ENCODE measurements at regions not wholly inside any gene's neighbourhood (a gene's known extent, or its start where the extent isn't known, plus 50 kb on each side); places are given as distances from the start of the nearest gene placed in this dataset.

DNA sequence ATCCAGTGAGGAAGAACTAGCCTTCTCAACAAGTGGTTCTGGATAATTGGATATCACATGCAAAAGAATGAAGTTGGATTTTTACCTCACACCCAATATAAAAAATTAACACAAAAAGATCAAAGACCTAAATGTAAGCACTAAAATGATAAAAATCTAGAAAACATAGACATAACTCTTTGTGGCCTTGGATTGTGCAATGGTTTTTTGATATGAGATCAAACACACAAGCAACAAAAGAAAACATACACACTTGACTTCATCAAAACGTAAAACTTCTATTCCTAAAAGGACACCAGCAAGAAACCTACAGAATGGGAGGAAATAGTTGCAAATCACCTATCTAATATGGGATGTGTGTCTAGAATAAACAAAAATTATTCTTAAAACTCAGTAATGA lies 54.1 kb upstream of the NFE2L2 start (continued):
- TF ChIP-seq, protein P1, sequence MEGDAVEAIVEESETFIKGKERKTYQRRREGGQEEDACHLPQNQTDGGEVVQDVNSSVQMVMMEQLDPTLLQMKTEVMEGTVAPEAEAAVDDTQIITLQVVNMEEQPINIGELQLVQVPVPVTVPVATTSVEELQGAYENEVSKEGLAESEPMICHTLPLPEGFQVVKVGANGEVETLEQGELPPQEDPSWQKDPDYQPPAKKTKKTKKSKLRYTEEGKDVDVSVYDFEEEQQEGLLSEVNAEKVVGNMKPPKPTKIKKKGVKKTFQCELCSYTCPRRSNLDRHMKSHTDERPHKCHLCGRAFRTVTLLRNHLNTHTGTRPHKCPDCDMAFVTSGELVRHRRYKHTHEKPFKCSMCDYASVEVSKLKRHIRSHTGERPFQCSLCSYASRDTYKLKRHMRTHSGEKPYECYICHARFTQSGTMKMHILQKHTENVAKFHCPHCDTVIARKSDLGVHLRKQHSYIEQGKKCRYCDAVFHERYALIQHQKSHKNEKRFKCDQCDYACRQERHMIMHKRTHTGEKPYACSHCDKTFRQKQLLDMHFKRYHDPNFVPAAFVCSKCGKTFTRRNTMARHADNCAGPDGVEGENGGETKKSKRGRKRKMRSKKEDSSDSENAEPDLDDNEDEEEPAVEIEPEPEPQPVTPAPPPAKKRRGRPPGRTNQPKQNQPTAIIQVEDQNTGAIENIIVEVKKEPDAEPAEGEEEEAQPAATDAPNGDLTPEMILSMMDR (IDR thresholded peaks at IDR 0.05 in 2 of 3, conservative IDR thresholded peaks at IDR 0.05 in 1 of 3; ENCODE audit: borderline replicate concordance in 1 of 3, insufficient read depth in 1 of 3, low read depth in 2 of 3, low read length in 2 of 3), result no peak
- TF ChIP-seq, protein P2, sequence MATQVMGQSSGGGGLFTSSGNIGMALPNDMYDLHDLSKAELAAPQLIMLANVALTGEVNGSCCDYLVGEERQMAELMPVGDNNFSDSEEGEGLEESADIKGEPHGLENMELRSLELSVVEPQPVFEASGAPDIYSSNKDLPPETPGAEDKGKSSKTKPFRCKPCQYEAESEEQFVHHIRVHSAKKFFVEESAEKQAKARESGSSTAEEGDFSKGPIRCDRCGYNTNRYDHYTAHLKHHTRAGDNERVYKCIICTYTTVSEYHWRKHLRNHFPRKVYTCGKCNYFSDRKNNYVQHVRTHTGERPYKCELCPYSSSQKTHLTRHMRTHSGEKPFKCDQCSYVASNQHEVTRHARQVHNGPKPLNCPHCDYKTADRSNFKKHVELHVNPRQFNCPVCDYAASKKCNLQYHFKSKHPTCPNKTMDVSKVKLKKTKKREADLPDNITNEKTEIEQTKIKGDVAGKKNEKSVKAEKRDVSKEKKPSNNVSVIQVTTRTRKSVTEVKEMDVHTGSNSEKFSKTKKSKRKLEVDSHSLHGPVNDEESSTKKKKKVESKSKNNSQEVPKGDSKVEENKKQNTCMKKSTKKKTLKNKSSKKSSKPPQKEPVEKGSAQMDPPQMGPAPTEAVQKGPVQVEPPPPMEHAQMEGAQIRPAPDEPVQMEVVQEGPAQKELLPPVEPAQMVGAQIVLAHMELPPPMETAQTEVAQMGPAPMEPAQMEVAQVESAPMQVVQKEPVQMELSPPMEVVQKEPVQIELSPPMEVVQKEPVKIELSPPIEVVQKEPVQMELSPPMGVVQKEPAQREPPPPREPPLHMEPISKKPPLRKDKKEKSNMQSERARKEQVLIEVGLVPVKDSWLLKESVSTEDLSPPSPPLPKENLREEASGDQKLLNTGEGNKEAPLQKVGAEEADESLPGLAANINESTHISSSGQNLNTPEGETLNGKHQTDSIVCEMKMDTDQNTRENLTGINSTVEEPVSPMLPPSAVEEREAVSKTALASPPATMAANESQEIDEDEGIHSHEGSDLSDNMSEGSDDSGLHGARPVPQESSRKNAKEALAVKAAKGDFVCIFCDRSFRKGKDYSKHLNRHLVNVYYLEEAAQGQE (IDR thresholded peaks at IDR 0.05; ENCODE audit: low read depth), result no peak
- TF ChIP-seq, protein P3, sequence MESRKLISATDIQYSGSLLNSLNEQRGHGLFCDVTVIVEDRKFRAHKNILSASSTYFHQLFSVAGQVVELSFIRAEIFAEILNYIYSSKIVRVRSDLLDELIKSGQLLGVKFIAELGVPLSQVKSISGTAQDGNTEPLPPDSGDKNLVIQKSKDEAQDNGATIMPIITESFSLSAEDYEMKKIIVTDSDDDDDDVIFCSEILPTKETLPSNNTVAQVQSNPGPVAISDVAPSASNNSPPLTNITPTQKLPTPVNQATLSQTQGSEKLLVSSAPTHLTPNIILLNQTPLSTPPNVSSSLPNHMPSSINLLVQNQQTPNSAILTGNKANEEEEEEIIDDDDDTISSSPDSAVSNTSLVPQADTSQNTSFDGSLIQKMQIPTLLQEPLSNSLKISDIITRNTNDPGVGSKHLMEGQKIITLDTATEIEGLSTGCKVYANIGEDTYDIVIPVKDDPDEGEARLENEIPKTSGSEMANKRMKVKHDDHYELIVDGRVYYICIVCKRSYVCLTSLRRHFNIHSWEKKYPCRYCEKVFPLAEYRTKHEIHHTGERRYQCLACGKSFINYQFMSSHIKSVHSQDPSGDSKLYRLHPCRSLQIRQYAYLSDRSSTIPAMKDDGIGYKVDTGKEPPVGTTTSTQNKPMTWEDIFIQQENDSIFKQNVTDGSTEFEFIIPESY (IDR thresholded peaks at IDR 0.05; ENCODE audit: extremely low read depth, insufficient replicate concordance, low read length), result no peak
- TF ChIP-seq JUND (IDR thresholded peaks at IDR 0.05) (no peak), SRF (IDR thresholded peaks at IDR 0.05; ENCODE audit: low read depth) (no peak)

DNA sequence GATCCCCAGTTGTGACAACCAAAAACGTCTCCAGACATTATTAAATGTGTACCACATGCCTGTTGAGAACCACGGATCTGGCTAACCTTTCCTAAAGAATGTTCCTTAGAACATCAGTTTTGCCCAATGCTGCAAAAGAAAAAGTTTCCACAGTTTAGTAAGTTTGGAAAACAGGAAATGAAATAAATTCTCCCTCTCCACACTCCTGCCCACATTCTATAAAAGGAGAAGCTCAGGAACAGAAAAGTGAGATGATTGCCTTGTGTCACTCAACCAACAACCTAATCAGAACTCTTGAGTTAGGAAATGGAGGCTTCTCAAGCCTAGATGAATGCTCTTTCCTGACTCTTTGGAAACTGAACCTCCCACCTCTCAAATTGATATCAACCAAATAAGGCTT lies 56.1 kb upstream of the NFE2L2 start:
- RAD21 ChIA-PET (ENCODE audit: low non-redundant PET in 1 of 2, low total read pairs in 2 of 2, uncharacterized antibody in 2 of 2, unreplicated experiment in 2 of 2), result no interaction called here
- H3K4me1 ChIP-seq (ENCODE audit: control insufficient read depth in 1 of 2, insufficient read depth in 2 of 2, low read length in 2 of 2), result no peaks in the 10 kb centered on the region
- POLR2A ChIA-PET, result no interaction called here

More for the DNA sequence above, 56.1 kb upstream of the NFE2L2 start:
- Histone ChIP-seq H4K20me1 (ENCODE audit: insufficient read depth) (no peaks in the 10 kb centered on the region), H3K4me3 (replicated peaks in 1 of 2; ENCODE audit: low read depth in 1 of 2, low read length in 2 of 2) (no peak overlapping the region), H3K36me3 (ENCODE audit: control insufficient read depth in 1 of 2, insufficient read depth in 2 of 2, low read length in 2 of 2) (no peaks in the 10 kb centered on the region), H3K9ac (ENCODE audit: low read length) (no peak overlapping the region), H3K4me2 (ENCODE audit: low read length) (no peak overlapping the region), H3K9me2 (ENCODE audit: insufficient read depth) (no peaks in the 10 kb centered on the region), H2AFZ (ENCODE audit: low read depth, low read length, poor library complexity, severe bottlenecking) (no peak overlapping the region), H3K27me3 (ENCODE audit: insufficient read depth, low read length) (no peaks in the 10 kb centered on the region), H3K9me3 (ENCODE audit: control insufficient read depth in 1 of 2, insufficient read depth in 1 of 2, low read depth in 1 of 2, low read length in 2 of 2) (no peaks in the 10 kb centered on the region), H3K27ac (ENCODE audit: low read depth, low read length) (no peak overlapping the region), H3K79me2 (ENCODE audit: insufficient read depth, low read length) (no peaks in the 10 kb centered on the region)
- DNase-seq (ENCODE audit: low read depth, low spot score) (no peak), ATAC-seq (no peak)
- CTCF ChIA-PET, result no interaction called here
- no TSS peak for BruUV-seq (replicated peaks)
- intact Hi-C loops (cut with micrococcal nuclease), result no loop called here
- TF ChIP-seq TCF7L2 (IDR thresholded peaks at IDR 0.05; ENCODE audit: borderline replicate concordance, extremely low read depth, insufficient read depth, insufficient read length), result no peak
- no peak for TF ChIP-seq RAD21 (IDR thresholded peaks at IDR 0.05; ENCODE audit: low read depth)
- no peak for TF ChIP-seq ZNF274 (IDR thresholded peaks at IDR 0.05; ENCODE audit: low read depth, low read length)
- no peak for TF ChIP-seq SIN3A (IDR thresholded peaks at IDR 0.05; ENCODE audit: low read depth)

All from HCT116 (cell line).